ENCODE measurements at regions not wholly inside any gene's neighbourhood (a gene's known extent, or its start where the extent isn't known, plus 50 kb on each side); places are given as distances from the start of the nearest gene placed in this dataset.

- TF ChIP-seq, protein P1, sequence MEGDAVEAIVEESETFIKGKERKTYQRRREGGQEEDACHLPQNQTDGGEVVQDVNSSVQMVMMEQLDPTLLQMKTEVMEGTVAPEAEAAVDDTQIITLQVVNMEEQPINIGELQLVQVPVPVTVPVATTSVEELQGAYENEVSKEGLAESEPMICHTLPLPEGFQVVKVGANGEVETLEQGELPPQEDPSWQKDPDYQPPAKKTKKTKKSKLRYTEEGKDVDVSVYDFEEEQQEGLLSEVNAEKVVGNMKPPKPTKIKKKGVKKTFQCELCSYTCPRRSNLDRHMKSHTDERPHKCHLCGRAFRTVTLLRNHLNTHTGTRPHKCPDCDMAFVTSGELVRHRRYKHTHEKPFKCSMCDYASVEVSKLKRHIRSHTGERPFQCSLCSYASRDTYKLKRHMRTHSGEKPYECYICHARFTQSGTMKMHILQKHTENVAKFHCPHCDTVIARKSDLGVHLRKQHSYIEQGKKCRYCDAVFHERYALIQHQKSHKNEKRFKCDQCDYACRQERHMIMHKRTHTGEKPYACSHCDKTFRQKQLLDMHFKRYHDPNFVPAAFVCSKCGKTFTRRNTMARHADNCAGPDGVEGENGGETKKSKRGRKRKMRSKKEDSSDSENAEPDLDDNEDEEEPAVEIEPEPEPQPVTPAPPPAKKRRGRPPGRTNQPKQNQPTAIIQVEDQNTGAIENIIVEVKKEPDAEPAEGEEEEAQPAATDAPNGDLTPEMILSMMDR (conservative IDR thresholded peaks at IDR 0.05): no peak
- H3K27ac ChIP-seq: peak overlapping the region; percentile 99
Observed at GRCh38 chr19:31574251-31574973, 225.2 kb upstream of the TSHZ3 start.

DNA sequence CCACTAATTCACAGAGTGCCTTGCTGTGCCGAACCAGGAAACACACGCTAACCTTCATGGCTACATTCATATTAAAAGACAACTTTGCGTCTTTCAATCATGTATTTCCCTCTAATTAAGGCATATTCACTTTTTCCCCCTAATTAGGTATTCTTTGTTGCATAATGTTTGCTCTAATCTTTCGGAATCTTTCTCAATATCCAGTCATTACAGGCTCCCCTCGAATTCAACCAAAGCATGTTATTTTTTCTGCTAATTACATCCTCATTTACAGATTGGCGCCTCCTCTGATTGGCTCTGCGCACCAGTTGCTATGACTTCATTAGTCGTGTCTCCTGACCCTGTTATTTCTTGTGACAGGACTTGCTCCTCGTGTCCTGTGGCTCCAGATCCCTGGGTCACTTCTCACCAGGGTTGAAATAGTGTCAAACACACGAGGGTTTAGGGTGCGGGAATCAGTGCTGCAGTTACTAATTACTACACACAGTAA lies 226.7 kb upstream of the TSHZ3 start:
- TF ChIP-seq, protein P1 (conservative IDR thresholded peaks at IDR 0.05): no peak
- no peak overlapping the region; the same call in 1 of the 2 replicates for H3K27ac ChIP-seq

- no peak overlapping the region for H3K27ac ChIP-seq
- TF ChIP-seq, protein P1 (conservative IDR thresholded peaks at IDR 0.05): no peak
Observed at GRCh38 chr19:31578326-31578725, 229.1 kb upstream of the TSHZ3 start.

GRCh38 chr19:31583148-31583547 lies 233.9 kb upstream of the TSHZ3 start:
- H3K27ac ChIP-seq: no peak overlapping the region
- TF ChIP-seq, protein P1 (conservative IDR thresholded peaks at IDR 0.05): no peak

GRCh38 chr19:31586282-31586681 lies 237.0 kb upstream of the TSHZ3 start:
- H3K27ac ChIP-seq: no peak overlapping the region
- TF ChIP-seq, protein P1 (conservative IDR thresholded peaks at IDR 0.05): no peak

GRCh38 chr19:31589109-31589508 lies 239.9 kb upstream of the TSHZ3 start:
- no peak overlapping the region for H3K27ac ChIP-seq
- TF ChIP-seq, protein P1 (conservative IDR thresholded peaks at IDR 0.05): no peak

DNA sequence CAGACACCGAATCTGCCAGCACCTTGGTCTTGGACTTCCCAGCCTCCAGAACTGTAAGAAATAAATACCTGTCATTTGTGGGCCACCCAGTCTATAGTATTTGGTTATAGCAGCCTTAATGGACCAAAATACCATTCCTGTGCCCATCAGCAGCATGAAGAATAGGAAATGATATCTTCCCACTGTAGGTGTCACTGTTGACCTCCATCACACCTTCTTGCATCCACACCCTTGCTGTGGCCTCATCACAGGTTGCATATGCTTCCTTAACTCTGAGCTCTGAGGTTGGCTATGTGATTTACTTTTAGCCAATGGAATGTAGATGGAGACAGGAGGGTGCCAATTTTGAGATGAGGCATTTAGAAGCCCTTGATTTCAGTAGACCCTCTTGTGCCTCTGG lies 242.0 kb upstream of the TSHZ3 start:
- TF ChIP-seq, protein P1 (conservative IDR thresholded peaks at IDR 0.05): no peak
- no peak overlapping the region for H3K27ac ChIP-seq
